ENCODE measurements at regions not wholly inside any gene's neighbourhood (a gene's known extent, or its start where the extent isn't known, plus 50 kb on each side); places are given as distances from the start of the nearest gene placed in this dataset.

DNA sequence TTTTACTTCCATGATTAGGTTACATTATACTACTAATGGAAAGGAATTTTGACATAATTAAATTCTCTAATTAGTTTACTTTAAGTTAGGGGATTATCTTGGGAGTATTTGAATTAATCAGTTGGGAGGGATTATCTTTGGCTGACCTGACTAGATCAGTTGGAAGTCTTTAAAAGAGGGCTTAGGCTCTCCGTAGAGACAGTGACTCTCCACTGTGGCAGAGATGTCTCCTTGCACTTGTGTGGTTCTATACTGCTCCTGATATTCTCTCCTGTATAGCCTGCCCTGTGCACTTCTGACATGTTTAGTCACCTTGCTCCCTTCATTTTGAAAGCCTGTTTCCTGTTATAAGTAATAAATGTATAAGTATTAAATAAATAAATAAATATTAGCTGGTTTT is 1612.3 kb upstream of the PRR20A start:
- no peak for TF ChIP-seq POLR2A (IDR thresholded peaks at IDR 0.05)
- TF ChIP-seq, protein P1, sequence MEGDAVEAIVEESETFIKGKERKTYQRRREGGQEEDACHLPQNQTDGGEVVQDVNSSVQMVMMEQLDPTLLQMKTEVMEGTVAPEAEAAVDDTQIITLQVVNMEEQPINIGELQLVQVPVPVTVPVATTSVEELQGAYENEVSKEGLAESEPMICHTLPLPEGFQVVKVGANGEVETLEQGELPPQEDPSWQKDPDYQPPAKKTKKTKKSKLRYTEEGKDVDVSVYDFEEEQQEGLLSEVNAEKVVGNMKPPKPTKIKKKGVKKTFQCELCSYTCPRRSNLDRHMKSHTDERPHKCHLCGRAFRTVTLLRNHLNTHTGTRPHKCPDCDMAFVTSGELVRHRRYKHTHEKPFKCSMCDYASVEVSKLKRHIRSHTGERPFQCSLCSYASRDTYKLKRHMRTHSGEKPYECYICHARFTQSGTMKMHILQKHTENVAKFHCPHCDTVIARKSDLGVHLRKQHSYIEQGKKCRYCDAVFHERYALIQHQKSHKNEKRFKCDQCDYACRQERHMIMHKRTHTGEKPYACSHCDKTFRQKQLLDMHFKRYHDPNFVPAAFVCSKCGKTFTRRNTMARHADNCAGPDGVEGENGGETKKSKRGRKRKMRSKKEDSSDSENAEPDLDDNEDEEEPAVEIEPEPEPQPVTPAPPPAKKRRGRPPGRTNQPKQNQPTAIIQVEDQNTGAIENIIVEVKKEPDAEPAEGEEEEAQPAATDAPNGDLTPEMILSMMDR (IDR thresholded peaks at IDR 0.05) = no peak
